ENCODE measurements at regions not wholly inside any gene's neighbourhood (a gene's known extent, or its start where the extent isn't known, plus 50 kb on each side); places are given as distances from the start of the nearest gene placed in this dataset.

DNA sequence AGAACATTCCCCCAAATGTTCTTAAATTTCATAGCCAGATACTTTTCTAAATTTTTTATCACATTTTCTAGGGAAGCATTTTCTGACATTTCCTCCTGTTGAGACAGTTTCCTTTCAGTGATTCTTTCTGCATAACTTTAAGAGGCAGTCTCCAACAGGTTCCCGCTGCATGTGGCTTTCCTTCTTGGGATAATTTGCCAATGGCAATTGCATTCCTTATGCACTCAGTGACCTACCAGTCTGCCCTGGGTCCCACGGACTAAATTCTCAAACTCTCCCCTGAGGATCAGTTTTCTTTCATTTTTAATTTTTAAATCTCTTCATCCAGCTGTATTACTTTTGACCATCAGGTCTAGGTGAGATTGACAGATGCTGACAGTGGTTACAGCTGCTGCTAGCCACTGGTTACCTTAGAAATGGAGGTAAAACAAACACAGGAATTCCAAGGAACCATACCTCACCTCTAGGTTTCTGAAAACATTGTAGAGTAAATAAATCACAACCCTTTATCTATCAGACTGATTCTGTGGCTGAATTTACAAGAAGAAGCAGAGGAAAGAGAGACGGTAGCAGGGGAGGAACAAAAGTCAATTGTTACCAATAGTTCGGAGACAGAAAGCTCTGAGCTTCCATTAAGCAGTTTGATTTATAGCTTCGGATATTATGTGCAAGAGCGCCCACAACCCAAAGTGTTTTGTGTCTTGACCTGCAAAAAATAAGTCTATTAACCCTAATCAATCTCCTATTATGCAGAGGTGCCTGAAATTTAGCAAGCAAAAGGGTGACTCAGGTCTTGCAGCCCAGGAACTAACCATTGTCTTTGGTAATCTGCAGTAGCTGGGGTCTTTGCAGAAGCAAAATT is 216.0 kb downstream of the PMP22 start:
- Histone ChIP-seq H3K9me3 (ENCODE audit: control insufficient read depth in 1 of 2, insufficient read depth in 1 of 2, low read depth in 1 of 2, low read length in 2 of 2) (no peaks in the 10 kb centered on the region), H4K20me1 (ENCODE audit: insufficient read depth) (no peaks in the 10 kb centered on the region), H3K9me2 (ENCODE audit: insufficient read depth) (no peaks in the 10 kb centered on the region), H3K4me1 (ENCODE audit: control insufficient read depth in 1 of 2, insufficient read depth in 2 of 2, low read length in 2 of 2) (no peaks in the 10 kb centered on the region), H3K36me3 (ENCODE audit: control insufficient read depth in 1 of 2, insufficient read depth in 2 of 2, low read length in 2 of 2) (no peaks in the 10 kb centered on the region), H3K27ac (ENCODE audit: low read depth, low read length) (no peak overlapping the region), H3K79me2 (ENCODE audit: insufficient read depth, low read length) (no peaks in the 10 kb centered on the region), H3K4me2 (ENCODE audit: low read length) (no peak overlapping the region), H3K27me3 (ENCODE audit: insufficient read depth, low read length) (peaks cover 20% of the 10 kb centered on the region), H2AFZ (ENCODE audit: low read depth, low read length, poor library complexity, severe bottlenecking) (no peak overlapping the region), H3K4me3 (replicated peaks in 1 of 2; ENCODE audit: low read depth in 1 of 2, low read length in 2 of 2) (no peak overlapping the region), H3K9ac (ENCODE audit: low read length) (no peak overlapping the region)
- TF ChIP-seq JUND (IDR thresholded peaks at IDR 0.05) (no peak), EZH2phosphoT487 (IDR thresholded peaks at IDR 0.05; ENCODE audit: borderline replicate concordance) (no peak), ZFX (IDR thresholded peaks at IDR 0.05) (no peak), SRF (IDR thresholded peaks at IDR 0.05; ENCODE audit: low read depth) (no peak), ELF1 (IDR thresholded peaks at IDR 0.05; ENCODE audit: borderline replicate concordance, low read depth) (no peak), ZNF274 (IDR thresholded peaks at IDR 0.05; ENCODE audit: low read depth, low read length) (no peak), CEBPB (IDR thresholded peaks at IDR 0.05; ENCODE audit: low read depth) (no peak), SP1 (IDR thresholded peaks at IDR 0.05; ENCODE audit: low read depth) (no peak), EZH2 (IDR thresholded peaks at IDR 0.05) (no peak), SIN3A (IDR thresholded peaks at IDR 0.05; ENCODE audit: low read depth) (no peak), POLR2A (IDR thresholded peaks at IDR 0.05; ENCODE audit: borderline replicate concordance, extremely low read depth, insufficient read depth, insufficient read length) (no peak)
- TF ChIP-seq, protein P1, sequence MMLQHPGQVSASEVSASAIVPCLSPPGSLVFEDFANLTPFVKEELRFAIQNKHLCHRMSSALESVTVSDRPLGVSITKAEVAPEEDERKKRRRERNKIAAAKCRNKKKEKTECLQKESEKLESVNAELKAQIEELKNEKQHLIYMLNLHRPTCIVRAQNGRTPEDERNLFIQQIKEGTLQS (IDR thresholded peaks at IDR 0.05): no peak
- TF ChIP-seq, protein P2, sequence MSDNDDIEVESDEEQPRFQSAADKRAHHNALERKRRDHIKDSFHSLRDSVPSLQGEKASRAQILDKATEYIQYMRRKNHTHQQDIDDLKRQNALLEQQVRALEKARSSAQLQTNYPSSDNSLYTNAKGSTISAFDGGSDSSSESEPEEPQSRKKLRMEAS (IDR thresholded peaks at IDR 0.05): no peak
- TF ChIP-seq, protein P3, sequence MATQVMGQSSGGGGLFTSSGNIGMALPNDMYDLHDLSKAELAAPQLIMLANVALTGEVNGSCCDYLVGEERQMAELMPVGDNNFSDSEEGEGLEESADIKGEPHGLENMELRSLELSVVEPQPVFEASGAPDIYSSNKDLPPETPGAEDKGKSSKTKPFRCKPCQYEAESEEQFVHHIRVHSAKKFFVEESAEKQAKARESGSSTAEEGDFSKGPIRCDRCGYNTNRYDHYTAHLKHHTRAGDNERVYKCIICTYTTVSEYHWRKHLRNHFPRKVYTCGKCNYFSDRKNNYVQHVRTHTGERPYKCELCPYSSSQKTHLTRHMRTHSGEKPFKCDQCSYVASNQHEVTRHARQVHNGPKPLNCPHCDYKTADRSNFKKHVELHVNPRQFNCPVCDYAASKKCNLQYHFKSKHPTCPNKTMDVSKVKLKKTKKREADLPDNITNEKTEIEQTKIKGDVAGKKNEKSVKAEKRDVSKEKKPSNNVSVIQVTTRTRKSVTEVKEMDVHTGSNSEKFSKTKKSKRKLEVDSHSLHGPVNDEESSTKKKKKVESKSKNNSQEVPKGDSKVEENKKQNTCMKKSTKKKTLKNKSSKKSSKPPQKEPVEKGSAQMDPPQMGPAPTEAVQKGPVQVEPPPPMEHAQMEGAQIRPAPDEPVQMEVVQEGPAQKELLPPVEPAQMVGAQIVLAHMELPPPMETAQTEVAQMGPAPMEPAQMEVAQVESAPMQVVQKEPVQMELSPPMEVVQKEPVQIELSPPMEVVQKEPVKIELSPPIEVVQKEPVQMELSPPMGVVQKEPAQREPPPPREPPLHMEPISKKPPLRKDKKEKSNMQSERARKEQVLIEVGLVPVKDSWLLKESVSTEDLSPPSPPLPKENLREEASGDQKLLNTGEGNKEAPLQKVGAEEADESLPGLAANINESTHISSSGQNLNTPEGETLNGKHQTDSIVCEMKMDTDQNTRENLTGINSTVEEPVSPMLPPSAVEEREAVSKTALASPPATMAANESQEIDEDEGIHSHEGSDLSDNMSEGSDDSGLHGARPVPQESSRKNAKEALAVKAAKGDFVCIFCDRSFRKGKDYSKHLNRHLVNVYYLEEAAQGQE (IDR thresholded peaks at IDR 0.05; ENCODE audit: low read depth): no peak
- TF ChIP-seq, protein P4, sequence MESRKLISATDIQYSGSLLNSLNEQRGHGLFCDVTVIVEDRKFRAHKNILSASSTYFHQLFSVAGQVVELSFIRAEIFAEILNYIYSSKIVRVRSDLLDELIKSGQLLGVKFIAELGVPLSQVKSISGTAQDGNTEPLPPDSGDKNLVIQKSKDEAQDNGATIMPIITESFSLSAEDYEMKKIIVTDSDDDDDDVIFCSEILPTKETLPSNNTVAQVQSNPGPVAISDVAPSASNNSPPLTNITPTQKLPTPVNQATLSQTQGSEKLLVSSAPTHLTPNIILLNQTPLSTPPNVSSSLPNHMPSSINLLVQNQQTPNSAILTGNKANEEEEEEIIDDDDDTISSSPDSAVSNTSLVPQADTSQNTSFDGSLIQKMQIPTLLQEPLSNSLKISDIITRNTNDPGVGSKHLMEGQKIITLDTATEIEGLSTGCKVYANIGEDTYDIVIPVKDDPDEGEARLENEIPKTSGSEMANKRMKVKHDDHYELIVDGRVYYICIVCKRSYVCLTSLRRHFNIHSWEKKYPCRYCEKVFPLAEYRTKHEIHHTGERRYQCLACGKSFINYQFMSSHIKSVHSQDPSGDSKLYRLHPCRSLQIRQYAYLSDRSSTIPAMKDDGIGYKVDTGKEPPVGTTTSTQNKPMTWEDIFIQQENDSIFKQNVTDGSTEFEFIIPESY (IDR thresholded peaks at IDR 0.05; ENCODE audit: extremely low read depth, insufficient replicate concordance, low read length): no peak
- RAD21 ChIA-PET (ENCODE audit: low non-redundant PET in 1 of 2, low total read pairs in 2 of 2, uncharacterized antibody in 2 of 2, unreplicated experiment in 2 of 2): no interaction called here
- DNase-seq (ENCODE audit: low read depth, low spot score) (no peak), ATAC-seq (no peak)
- CTCF ChIA-PET: no interaction called here
- POLR2A ChIA-PET: no interaction called here
- intact Hi-C loops (cut with micrococcal nuclease): no loop called here
- no TSS peak for BruUV-seq (replicated peaks)
